ENCODE measurements at regions not wholly inside any gene's neighbourhood (a gene's known extent, or its start where the extent isn't known, plus 50 kb on each side); places are given as distances from the start of the nearest gene placed in this dataset.

- no peak for DNase-seq (ENCODE audit: low read depth)
- TF ChIP-seq, protein P1, sequence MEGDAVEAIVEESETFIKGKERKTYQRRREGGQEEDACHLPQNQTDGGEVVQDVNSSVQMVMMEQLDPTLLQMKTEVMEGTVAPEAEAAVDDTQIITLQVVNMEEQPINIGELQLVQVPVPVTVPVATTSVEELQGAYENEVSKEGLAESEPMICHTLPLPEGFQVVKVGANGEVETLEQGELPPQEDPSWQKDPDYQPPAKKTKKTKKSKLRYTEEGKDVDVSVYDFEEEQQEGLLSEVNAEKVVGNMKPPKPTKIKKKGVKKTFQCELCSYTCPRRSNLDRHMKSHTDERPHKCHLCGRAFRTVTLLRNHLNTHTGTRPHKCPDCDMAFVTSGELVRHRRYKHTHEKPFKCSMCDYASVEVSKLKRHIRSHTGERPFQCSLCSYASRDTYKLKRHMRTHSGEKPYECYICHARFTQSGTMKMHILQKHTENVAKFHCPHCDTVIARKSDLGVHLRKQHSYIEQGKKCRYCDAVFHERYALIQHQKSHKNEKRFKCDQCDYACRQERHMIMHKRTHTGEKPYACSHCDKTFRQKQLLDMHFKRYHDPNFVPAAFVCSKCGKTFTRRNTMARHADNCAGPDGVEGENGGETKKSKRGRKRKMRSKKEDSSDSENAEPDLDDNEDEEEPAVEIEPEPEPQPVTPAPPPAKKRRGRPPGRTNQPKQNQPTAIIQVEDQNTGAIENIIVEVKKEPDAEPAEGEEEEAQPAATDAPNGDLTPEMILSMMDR (IDR thresholded peaks at IDR 0.05; ENCODE audit: control insufficient read depth, insufficient read depth, low read depth, low read length, missing control alignments), result no peak
- H3K4me3 ChIP-seq (ENCODE audit: control insufficient read depth, low read depth, low read length), result no peak overlapping the region
These were observed 199.3 kb upstream of the CD180 start for GRCh38 chr5:67395790-67396418.

GRCh38 chr5:67393211-67393610 is 196.6 kb upstream of the CD180 start:
- TF ChIP-seq, protein P1 (IDR thresholded peaks at IDR 0.05; ENCODE audit: control insufficient read depth, insufficient read depth, low read depth, low read length, missing control alignments), result no peak
- H3K4me3 ChIP-seq (ENCODE audit: control insufficient read depth, low read depth, low read length), result no peak overlapping the region
- DNase-seq (ENCODE audit: low read depth), result no peak

GRCh38 chr5:67390935-67391334 is 194.3 kb upstream of the CD180 start:
- TF ChIP-seq, protein P1 (IDR thresholded peaks at IDR 0.05; ENCODE audit: control insufficient read depth, insufficient read depth, low read depth, low read length, missing control alignments), result no peak
- no peak for DNase-seq (ENCODE audit: low read depth)

GRCh38 chr5:67383451-67383850 is 186.9 kb upstream of the CD180 start:
- DNase-seq (ENCODE audit: low read depth), result no peak
- TF ChIP-seq, protein P1 (IDR thresholded peaks at IDR 0.05; ENCODE audit: control insufficient read depth, insufficient read depth, low read depth, low read length, missing control alignments), result no peak
- H3K4me3 ChIP-seq (ENCODE audit: control insufficient read depth, low read depth, low read length), result no peak overlapping the region

More at GRCh38 chr5:67390935-67391334, 194.3 kb upstream of the CD180 start:
- no peak overlapping the region for H3K4me3 ChIP-seq (ENCODE audit: control insufficient read depth, low read depth, low read length)

GRCh38 chr5:67381236-67381880 is 184.8 kb upstream of the CD180 start:
- no peak overlapping the region for H3K4me3 ChIP-seq (ENCODE audit: control insufficient read depth, low read depth, low read length)
- DNase-seq (ENCODE audit: low read depth), result no peak
- TF ChIP-seq, protein P1 (IDR thresholded peaks at IDR 0.05; ENCODE audit: control insufficient read depth, insufficient read depth, low read depth, low read length, missing control alignments), result no peak

DNA sequence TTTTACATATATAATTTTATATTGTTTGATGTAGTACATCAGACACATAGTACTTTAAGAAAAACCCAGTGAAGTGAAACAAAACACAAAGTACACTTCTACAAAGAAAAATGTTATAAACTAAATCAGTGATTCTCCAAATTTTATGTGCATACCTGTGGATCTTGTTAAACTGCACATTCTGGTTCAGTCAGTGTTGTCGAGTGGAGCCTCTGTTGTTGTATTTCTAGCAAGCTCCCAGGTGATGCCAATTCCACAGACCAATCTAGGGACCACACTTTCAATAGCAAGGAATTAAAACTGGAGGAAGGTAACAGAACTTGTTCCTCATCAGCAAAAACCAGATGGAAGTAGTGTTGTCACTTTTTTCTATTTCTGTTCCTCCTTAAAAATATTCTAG is 183.8 kb upstream of the CD180 start:
- H3K4me3 ChIP-seq (ENCODE audit: control insufficient read depth, low read depth, low read length), result no peak overlapping the region
- TF ChIP-seq, protein P1 (IDR thresholded peaks at IDR 0.05; ENCODE audit: control insufficient read depth, insufficient read depth, low read depth, low read length, missing control alignments), result no peak
- no peak for DNase-seq (ENCODE audit: low read depth)

All from AG09309 (cell line).